HepG2 (cell line): ENCODE measurements at regions not wholly inside any gene's neighbourhood (a gene's known extent, or its start where the extent isn't known, plus 50 kb on each side); places are given as distances from the start of the nearest gene placed in this dataset.

Source experiments
- ATAC-seq: fragments of 200-7000 bp; cut with Tn5 transposase; 3 replicates; pipeline ENCODE4 v1.9.1; 2020; ENCODE audit warnings: mild to moderate bottlenecking, moderate library complexity
- BruUV-seq: library from RNA; stranded (reverse); fragments of 400-500 nt; replicated peaks from 2 replicates; lab custom pipeline; 2021; lab: Mats Ljungman, UMichigan
- CTCF ChIA-PET: fragments of 300-600 bp; formaldehyde crosslinking; extraction: SDS; loops from one replicate; lab custom pipeline; 2021; ENCODE audit warnings: low total read pairs, inconsistent platforms, low intra/inter-chr PET ratio; lab: Yijun Ruan, JAX
- POLR2A ChIA-PET: fragments of 350-600 bp; sonication (Branson Sonifier 250); formaldehyde crosslinking; loops from one replicate; lab custom pipeline; 2020; ENCODE audit warnings: antibody characterized with exemption, inconsistent platforms; lab: Yijun Ruan, JAX
- DNase-seq: peaks from one replicate; pipeline ENCODE4 v3.0.0-alpha.2; 2015; ENCODE audit warnings: low spot score
- FAIRE-seq: peaks from 3 replicates; lab custom pipeline; 2011; peaks lifted over from hg19 to GRCh38; lab: Jason Lieb, UNC
- H2AFZ ChIP-seq: one replicate; pipeline ENCODE4 v1.6.1; 2011; ENCODE audit warnings: low read length, inconsistent platforms
- H3K27ac ChIP-seq: fragments of 300-600 bp; 3 replicates; pipeline ENCODE4 v1.8.0; 2011; ENCODE audit warnings: mixed run types, mild to moderate bottlenecking, mixed read lengths, low read length, inconsistent platforms; ENCODE audit not compliant: insufficient read depth; ENCODE audit errors: extremely low read length
- H3K27me3 ChIP-seq, 2 experiments: fragments of 200-600 bp in 1 of 2; 2 replicates in 1 of 2; 3 replicates in 1 of 2; pipeline versions ENCODE4 v1.6.0 to v1.8.0; 2011; ENCODE audit warnings: low read length in 2 of 2, mild to moderate bottlenecking in 2 of 2, moderate library complexity in 2 of 2, inconsistent platforms in 1 of 2; ENCODE audit not compliant: insufficient read depth in 2 of 2, control insufficient read depth in 1 of 2
- H3K36me3 ChIP-seq, 2 experiments: fragments of 200-600 bp in 1 of 2; replicated peaks in 1 of 2; 2 replicates in 1 of 2; 3 replicates in 1 of 2; pipeline versions ENCODE4 v1.5.1 to v1.8.0; 2011; ENCODE audit warnings: low read length in 2 of 2, inconsistent platforms in 1 of 2; ENCODE audit not compliant: insufficient read depth in 2 of 2, control insufficient read depth in 1 of 2
- H3K4me1 ChIP-seq: 2 replicates; pipeline ENCODE4 v1.5.1; 2012; ENCODE audit warnings: low read length, inconsistent platforms; ENCODE audit not compliant: insufficient read depth
- H3K4me2 ChIP-seq: 2 replicates; pipeline ENCODE4 v1.6.0; 2011; ENCODE audit warnings: low read depth, low read length, inconsistent platforms
- H3K4me3 ChIP-seq, 3 experiments: fragments of 200-600 bp in 1 of 3; sonication (generic), shearing (Covaris generic) in 1 of 3; replicated peaks in 1 of 3; 2 replicates each; pipeline ENCODE4 v1.5.1; 2011 to 2016; ENCODE audit warnings: low read length in 3 of 3, inconsistent platforms in 2 of 3, low read depth in 2 of 3, mild to moderate bottlenecking in 2 of 3, control low read depth in 1 of 3, mixed read lengths in 1 of 3; ENCODE audit not compliant: insufficient read depth in 1 of 3
- H3K79me2 ChIP-seq: one replicate; pipeline ENCODE4 v1.6.1; 2011; ENCODE audit warnings: low read length, inconsistent platforms; ENCODE audit not compliant: insufficient read depth
- H3K9ac ChIP-seq: 2 replicates; pipeline ENCODE4 v1.6.0; 2011; ENCODE audit warnings: mild to moderate bottlenecking, low read depth, low read length, inconsistent platforms; ENCODE audit not compliant: insufficient read depth
- H3K9me3 ChIP-seq: 2 replicates; pipeline ENCODE4 v1.5.1; 2012; ENCODE audit warnings: mild to moderate bottlenecking, low read length
- H4K20me1 ChIP-seq: 2 replicates; pipeline ENCODE4 v1.6.0; 2011; ENCODE audit warnings: inconsistent platforms, mild to moderate bottlenecking, low read length, moderate library complexity; ENCODE audit not compliant: insufficient read depth
- KMT2B ChIP-seq: IDR thresholded peaks from 2 replicates; pipeline ENCODE4 v1.6.1; 2016; ENCODE audit warnings: missing genetic modification reagents, missing compliant biosample characterization
- MTA1 ChIP-seq: sonication (generic); formaldehyde crosslinking; IDR thresholded peaks from 2 replicates; pipeline ENCODE4 v1.4.0; 2020; ENCODE audit warnings: missing genetic modification reagents, mild to moderate bottlenecking, borderline replicate concordance
- PHF8 ChIP-seq: sonication (generic); formaldehyde crosslinking; IDR thresholded peaks from 2 replicates; pipeline ENCODE4 v1.5.0; 2020; ENCODE audit warnings: missing genetic modification reagents
- TBX2 ChIP-seq: sonication (generic); formaldehyde crosslinking; IDR thresholded peaks from 2 replicates; pipeline ENCODE4 v1.5.0; 2020; ENCODE audit warnings: missing genetic modification reagents, mild to moderate bottlenecking, borderline replicate concordance
- UBTF ChIP-seq: sonication (generic); formaldehyde crosslinking; IDR thresholded peaks from 2 replicates; pipeline ENCODE4 v1.4.0; 2020; ENCODE audit warnings: mild to moderate bottlenecking, missing genetic modification reagents
- ZNF546 ChIP-seq: sonication (generic); formaldehyde crosslinking; conservative IDR thresholded peaks from 2 replicates; pipeline ENCODE4 v1.8.1; 2023; ENCODE audit warnings: mild to moderate bottlenecking, missing genetic modification reagents
- ZNF761 ChIP-seq: sonication (generic); formaldehyde crosslinking; conservative IDR thresholded peaks from 2 replicates; pipeline ENCODE4 v1.4.0; 2020; ENCODE audit warnings: mild to moderate bottlenecking, missing genetic modification reagents
- WGBS: methylation state at CpG from one replicate; pipeline ENCODE4 v1.1.6; 2017; ENCODE audit warnings: low lambda C conversion rate; 5-methylcytosine and 5-hydroxymethylcytosine counted together
- in situ Hi-C: cut with HindIII; loops from 2 replicates; pipeline ENCODE4 v1.10.0; 2017; ENCODE audit warnings: low pct_unique_long_range_greater_than_20kb; ENCODE audit not compliant: extremely low pct_ligation_motif_present
- intact Hi-C: fragments of 100-400 bp; cut with micrococcal nuclease; formaldehyde crosslinking; loops from one replicate; pipeline ENCODE4 v1.10.0; 2022; ENCODE audit not compliant: unreplicated experiment

- Histone ChIP-seq H4K20me1 (no peaks in the 10 kb centered on the region), H2AFZ (no peak overlapping the region), H3K79me2 (no peaks in the 10 kb centered on the region), H3K27me3 (peaks cover 1 to 43% of the 10 kb centered on the region in 2 experiments; a peak in 4 of 5 replicates), H3K36me3 (no peaks in the 10 kb centered on the region), H3K27ac (no peak overlapping the region), H3K4me1 (no peaks in the 10 kb centered on the region), H3K9ac (no peak overlapping the region), H3K4me2 (no peak overlapping the region), H3K4me3 (no peak overlapping the region), H3K9me3 (no peaks in the 10 kb centered on the region)
- in situ Hi-C loops (no loop called here), intact Hi-C loops (no loop called here)
- ChIA-PET POLR2A (no interaction called here), CTCF (no interaction called here)
- no peak for FAIRE-seq
- ATAC-seq: no peak
- BruUV-seq: no TSS peak
- TF ChIP-seq ZNF546 (no peak), KMT2B (no peak), PHF8 (no peak), UBTF (no peak), TBX2 (no peak), MTA1 (CRISPR knock-in tag) (no peak), ZNF761 (CRISPR knock-in tag) (no peak)
- 0% methylated on average over 2 of the region's 2 CpGs for WGBS
- no peak for DNase-seq
Observed at GRCh38 chr2:15820927-15821326, 119.4 kb upstream of the MYCN start.
